Spinal cord (tissue), 9 donors: ENCODE measurements at regions not wholly inside any gene's neighbourhood (a gene's known extent, or its start where the extent isn't known, plus 50 kb on each side); places are given as distances from the start of the nearest gene placed in this dataset.
A peak's percentile ranks its signal among the peaks of the same experiment; 100 is the strongest.

Experiments
- DNase-seq, 6 donors: peaks; one replicate each; pipeline versions ENCODE4 v3.0.0 to v3.0.0-alpha.2; 2013 to 2015; ENCODE audit warnings: low spot score in 6 of 6, low read depth in 4 of 6
- H3K27ac ChIP-seq: one replicate; pipeline ENCODE4 v1.5.1; 2013; ENCODE audit warnings: low read depth, low read length, control low read depth
- H3K27me3 ChIP-seq: one replicate; pipeline ENCODE4 v1.6.1; 2013; ENCODE audit warnings: low read length; ENCODE audit not compliant: control insufficient read depth, insufficient read depth
- H3K36me3 ChIP-seq: one replicate; pipeline ENCODE4 v1.6.1; 2013; ENCODE audit warnings: low read length; ENCODE audit not compliant: control insufficient read depth, insufficient read depth
- H3K4me1 ChIP-seq: one replicate; pipeline ENCODE4 v1.6.1; 2013; ENCODE audit warnings: low read length; ENCODE audit not compliant: control insufficient read depth, insufficient read depth
- H3K4me3 ChIP-seq: one replicate; pipeline ENCODE4 v1.5.1; 2013; ENCODE audit warnings: low read depth, low read length, control low read depth
- H3K9me3 ChIP-seq: one replicate; pipeline ENCODE4 v1.6.1; 2013; ENCODE audit warnings: low read length; ENCODE audit not compliant: control insufficient read depth, insufficient read depth
- WGBS: methylation state at CpG from one replicate; pipeline ENCODE4 v1.1.5; 2013; ENCODE audit warnings: missing lambda C conversion rate; ENCODE audit not compliant: insufficient coverage; 5-methylcytosine and 5-hydroxymethylcytosine counted together
- donor health status: healthy.

GRCh38 chr2:105179469-105180372, 61.8 kb upstream of the GPR45 start:
- no peaks in the 10 kb centered on the region for H3K27me3 ChIP-seq
- DNase-seq: peak in 4 of 6 donors; percentile 9 to 50 (median 26)
- no peaks in the 10 kb centered on the region for H3K36me3 ChIP-seq
- H3K9me3 ChIP-seq: no peaks in the 10 kb centered on the region
- 67% methylated on average over 9 of the region's 15 CpGs for WGBS
- peaks cover 25% of the 10 kb centered on the region for H3K4me1 ChIP-seq
- H3K27ac ChIP-seq: peak overlapping the region; percentile 3
- no peak overlapping the region for H3K4me3 ChIP-seq

DNA sequence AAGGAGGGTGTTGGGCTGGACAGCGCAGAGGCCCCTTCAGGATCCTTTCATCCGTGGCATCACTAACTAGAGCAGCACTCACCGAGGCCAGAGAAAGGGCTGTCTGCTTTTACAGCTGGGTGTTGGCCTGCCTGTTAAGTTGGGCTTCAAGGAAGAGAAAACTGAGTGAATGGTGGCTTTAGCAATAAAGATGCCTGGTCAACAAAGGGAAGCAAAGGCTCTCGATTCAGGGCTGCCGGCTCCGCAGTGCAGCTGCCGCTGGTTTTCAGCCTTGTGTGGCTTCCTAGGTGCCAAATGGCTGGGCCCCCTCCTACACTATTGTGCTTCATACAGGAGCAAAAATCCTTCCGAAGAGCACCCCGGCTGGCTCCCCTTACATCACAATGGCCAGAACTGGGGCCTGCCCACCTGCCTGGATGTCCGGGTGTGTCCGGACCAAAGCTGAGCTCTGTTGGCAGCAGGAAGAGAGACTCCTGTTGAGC, 61.0 kb upstream of the GPR45 start:
- H3K27ac ChIP-seq: no peak overlapping the region
- H3K27me3 ChIP-seq: no peaks in the 10 kb centered on the region
- DNase-seq: peak in 3 of 6 donors; percentile 15 to 65 (median 30)
- WGBS: 27% methylated on average over 11 of the region's 11 CpGs
- no peaks in the 10 kb centered on the region for H3K36me3 ChIP-seq
- H3K9me3 ChIP-seq: no peaks in the 10 kb centered on the region
- H3K4me1 ChIP-seq: peaks cover 25% of the 10 kb centered on the region
- H3K4me3 ChIP-seq: no peak overlapping the region

DNA sequence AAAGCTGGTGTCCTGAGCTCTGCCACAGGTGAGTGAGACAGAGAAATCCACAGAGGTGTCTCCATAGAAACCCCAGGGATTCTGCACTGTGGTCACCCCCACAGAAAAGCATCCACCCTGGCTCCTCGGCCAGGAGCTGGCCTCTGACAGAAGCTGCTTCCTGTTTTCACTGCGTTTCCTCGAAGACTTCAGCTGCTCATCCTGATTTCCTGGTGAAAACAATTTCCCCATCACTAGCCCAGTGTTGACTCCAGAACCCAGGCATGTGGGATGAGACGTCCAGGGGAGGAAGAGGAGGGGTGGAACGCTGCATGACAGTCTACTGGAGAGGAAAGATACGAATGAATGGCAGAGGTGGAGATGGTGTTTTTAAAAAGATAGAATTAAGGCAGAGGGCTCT, 60.3 kb upstream of the GPR45 start:
- no peak for DNase-seq
- H3K36me3 ChIP-seq: no peaks in the 10 kb centered on the region
- no peak overlapping the region for H3K27ac ChIP-seq
- H3K27me3 ChIP-seq: no peaks in the 10 kb centered on the region
- WGBS: 65% methylated on average over 6 of the region's 6 CpGs
- no peak overlapping the region for H3K4me3 ChIP-seq
- no peaks in the 10 kb centered on the region for H3K9me3 ChIP-seq
- peaks cover 22% of the 10 kb centered on the region for H3K4me1 ChIP-seq

GRCh38 chr2:105183555-105184323, 57.8 kb upstream of the GPR45 start:
- Histone ChIP-seq H3K4me1 (peaks cover 17% of the 10 kb centered on the region), H3K27me3 (no peaks in the 10 kb centered on the region), H3K36me3 (no peaks in the 10 kb centered on the region), H3K27ac (no peak overlapping the region), H3K9me3 (no peaks in the 10 kb centered on the region), H3K4me3 (no peak overlapping the region)
- 100% methylated on average over 1 of the region's 10 CpGs for WGBS
- no peak for DNase-seq

- H3K27ac ChIP-seq: no peak overlapping the region
- no peaks in the 10 kb centered on the region for H3K36me3 ChIP-seq
- peaks cover 17% of the 10 kb centered on the region for H3K4me1 ChIP-seq
- WGBS: 75% methylated on average over 4 of the region's 8 CpGs
- H3K9me3 ChIP-seq: peaks cover 1% of the 10 kb centered on the region
- H3K27me3 ChIP-seq: no peaks in the 10 kb centered on the region
- H3K4me3 ChIP-seq: no peak overlapping the region
- DNase-seq: no peak
Measured at GRCh38 chr2:105184420-105184819, 57.1 kb upstream of the GPR45 start.

GRCh38 chr2:105186967-105187498, 54.5 kb upstream of the GPR45 start:
- H3K4me3 ChIP-seq: no peak overlapping the region
- DNase-seq: no peak
- H3K27me3 ChIP-seq: no peaks in the 10 kb centered on the region
- H3K4me1 ChIP-seq: no peaks in the 10 kb centered on the region
- H3K9me3 ChIP-seq: peaks cover 1% of the 10 kb centered on the region
- H3K36me3 ChIP-seq: no peaks in the 10 kb centered on the region
- 59% methylated on average over 6 of the region's 6 CpGs for WGBS
- no peak overlapping the region for H3K27ac ChIP-seq

GRCh38 chr2:105187531-105187930, 54.0 kb upstream of the GPR45 start:
- Histone ChIP-seq H3K4me3 (no peak overlapping the region), H3K36me3 (no peaks in the 10 kb centered on the region), H3K9me3 (peaks cover 1% of the 10 kb centered on the region), H3K4me1 (no peaks in the 10 kb centered on the region), H3K27ac (no peak overlapping the region), H3K27me3 (no peaks in the 10 kb centered on the region)
- no peak for DNase-seq
- WGBS: no CpG with 5 or more reads among the region's 7 CpGs

DNA sequence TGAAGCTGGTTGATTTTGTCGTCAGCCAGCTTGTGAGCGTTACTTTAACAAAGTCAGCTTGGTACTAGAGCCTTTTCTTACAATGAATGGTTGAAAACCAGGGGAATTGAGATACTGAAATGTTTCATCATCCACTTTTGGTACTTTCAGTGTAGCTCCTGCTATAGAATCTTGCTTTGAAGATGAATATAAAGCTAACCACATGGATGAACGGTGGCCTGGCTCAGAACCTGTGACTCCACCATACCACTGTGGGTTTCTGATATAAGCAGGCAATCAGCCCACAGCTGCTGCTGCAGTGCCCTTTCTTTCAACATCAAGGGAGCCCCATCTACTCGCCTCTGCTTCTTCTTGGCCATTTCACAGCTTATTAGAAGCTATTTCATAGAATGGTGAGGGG, 53.2 kb upstream of the GPR45 start:
- 100% methylated on average over 1 of the region's 4 CpGs for WGBS
- H3K36me3 ChIP-seq: no peaks in the 10 kb centered on the region
- H3K9me3 ChIP-seq: peaks cover 1% of the 10 kb centered on the region
- H3K4me3 ChIP-seq: no peak overlapping the region
- no peak overlapping the region for H3K27ac ChIP-seq
- no peaks in the 10 kb centered on the region for H3K27me3 ChIP-seq
- H3K4me1 ChIP-seq: no peaks in the 10 kb centered on the region
- DNase-seq: no peak
